GM18499 (cell line): ENCODE measurements at regions not wholly inside any gene's neighbourhood (a gene's known extent, or its start where the extent isn't known, plus 50 kb on each side); places are given as distances from the start of the nearest gene placed in this dataset.

Source experiments
- ATAC-seq: cut with Tn5 transposase; IDR thresholded peaks from one replicate; pipeline ENCODE4 v1.9.1; 2021; ENCODE audit warnings: moderate number of reproducible peaks; ENCODE audit not compliant: insufficient read depth, unreplicated experiment

DNA sequence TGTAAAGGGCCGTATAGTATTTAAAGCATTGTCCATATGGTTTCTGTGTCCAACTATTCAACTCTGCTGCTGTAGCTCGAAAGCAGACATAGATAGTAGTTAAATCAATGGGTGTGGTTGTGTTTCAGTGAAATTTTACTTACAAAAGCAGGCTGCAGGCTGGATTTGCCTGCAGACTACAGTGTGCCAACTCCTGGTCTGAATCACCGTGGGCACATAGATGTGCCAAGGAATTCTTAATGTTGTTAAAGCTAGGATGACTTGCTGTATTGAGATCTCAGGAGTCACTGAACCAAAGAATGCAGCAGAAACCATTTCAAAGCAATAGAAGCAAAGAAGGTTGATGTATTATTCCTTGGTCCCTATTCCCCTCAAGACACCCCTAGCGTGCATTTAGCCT lies 379.0 kb downstream of the STIM2 start:
- no peak for ATAC-seq

DNA sequence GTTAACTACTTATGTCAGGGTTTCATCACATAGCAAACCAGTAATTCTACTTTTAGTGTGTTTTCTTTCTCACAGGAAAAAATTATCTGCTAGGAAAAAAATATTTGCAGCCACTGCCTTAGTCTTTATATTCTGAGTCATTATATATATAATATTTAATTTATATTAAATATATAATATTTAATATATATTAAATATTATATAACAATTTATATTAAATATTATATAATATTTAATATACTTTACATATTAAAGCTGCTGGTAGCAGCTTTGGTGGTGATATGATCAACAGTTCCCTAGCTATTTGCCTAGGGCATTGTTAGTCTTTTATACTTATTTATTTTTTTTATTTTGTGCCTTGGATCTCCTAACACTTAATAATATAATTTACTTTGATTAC lies 381.6 kb downstream of the STIM2 start:
- ATAC-seq = no peak

GRCh38 chr4:27245216-27245615 lies 384.6 kb downstream of the STIM2 start:
- ATAC-seq = no peak

GRCh38 chr4:27248829-27249228 lies 388.2 kb downstream of the STIM2 start:
- no peak for ATAC-seq

DNA sequence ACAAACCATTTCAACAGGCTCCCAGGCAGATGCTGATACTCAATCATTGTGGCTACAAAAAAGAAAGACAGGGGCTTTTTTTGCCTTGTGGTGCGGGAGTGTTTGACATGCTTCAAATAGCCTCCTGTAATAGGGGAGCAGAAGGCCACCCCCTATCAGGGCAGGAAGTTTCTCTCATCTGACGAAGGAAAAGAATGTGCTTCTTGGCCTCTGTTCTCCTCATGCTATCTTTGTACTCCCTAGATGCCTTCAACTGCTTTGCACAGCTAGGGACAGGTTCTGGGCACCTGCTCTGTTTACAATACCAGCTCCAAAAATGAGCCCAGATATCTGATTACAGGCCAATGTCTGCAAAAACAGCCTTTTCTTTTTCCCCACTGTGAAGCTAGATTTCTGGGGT lies 391.1 kb downstream of the STIM2 start:
- ATAC-seq = no peak

DNA sequence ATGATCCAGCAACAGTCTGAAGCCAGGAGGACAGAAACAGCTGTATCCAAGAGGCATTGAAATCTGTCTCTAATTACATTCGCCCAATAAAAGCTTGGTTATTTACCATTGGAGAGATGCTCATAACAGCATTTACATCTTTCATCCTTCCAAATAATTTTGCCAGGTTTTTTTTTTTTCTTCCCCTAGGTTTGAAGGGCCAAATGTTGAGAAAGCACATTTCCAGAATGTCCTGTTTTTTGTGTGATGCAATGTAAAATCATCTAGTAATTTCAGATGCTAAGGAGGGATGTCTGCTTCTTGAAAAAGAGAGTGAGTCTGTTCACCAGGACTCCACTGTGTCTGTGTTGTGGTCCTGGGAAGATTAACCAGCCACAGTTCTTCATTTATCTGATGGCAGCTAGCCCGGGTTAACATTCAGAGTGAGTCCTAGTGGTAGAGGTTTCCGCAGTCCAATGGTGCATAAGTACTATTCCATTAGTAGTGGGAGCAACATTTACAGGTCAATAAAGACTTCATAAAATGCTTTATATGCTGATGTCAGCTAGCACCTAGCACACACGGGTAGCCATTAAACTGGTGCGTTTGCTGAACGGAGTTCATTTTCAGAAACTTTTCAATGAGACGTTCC lies 406.8 kb downstream of the STIM2 start:
- ATAC-seq = no peak

- ATAC-seq = no peak
Observed at GRCh38 chr4:27267970-27268355, 407.3 kb downstream of the STIM2 start.

DNA sequence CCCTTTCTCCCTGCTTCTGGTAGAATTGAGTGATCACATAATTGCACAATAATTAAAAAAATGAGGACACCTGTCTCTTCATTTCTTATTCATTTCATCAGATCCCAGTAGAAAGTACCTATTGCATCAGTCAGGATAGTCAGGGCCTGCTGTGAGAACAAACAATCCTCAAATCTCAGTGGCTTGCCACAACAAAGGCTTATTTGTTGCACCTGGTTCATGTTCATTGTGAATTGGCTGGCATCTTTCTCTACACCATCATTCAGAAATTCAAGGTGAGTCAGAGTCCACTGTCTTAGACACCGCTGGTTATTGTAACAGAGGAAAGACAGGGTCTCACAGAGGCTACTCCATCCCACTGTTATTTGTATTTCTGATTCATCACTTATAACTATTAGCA lies 409.8 kb downstream of the STIM2 start:
- no peak for ATAC-seq

GRCh38 chr4:27271555-27271954 lies 410.9 kb downstream of the STIM2 start:
- ATAC-seq = no peak

DNA sequence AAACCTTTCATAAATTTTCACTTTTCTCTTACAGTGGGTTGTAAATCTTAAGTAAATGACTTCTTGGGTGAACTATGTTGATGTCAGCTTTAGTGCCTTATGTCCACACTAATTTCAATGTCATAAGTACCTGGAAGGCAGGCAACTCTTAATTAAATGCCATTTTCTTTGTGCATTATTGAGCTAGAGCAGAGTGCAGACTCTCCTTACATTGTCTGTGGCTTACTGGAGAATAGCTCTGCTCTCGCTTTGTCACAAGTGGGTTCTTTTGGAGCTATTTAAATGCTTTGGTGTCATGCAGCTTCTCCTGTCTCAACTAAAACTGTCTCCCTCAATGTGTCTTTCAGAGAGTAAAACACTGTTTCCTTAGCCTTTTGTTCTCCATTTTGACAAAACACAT lies 411.6 kb downstream of the STIM2 start:
- ATAC-seq = no peak

DNA sequence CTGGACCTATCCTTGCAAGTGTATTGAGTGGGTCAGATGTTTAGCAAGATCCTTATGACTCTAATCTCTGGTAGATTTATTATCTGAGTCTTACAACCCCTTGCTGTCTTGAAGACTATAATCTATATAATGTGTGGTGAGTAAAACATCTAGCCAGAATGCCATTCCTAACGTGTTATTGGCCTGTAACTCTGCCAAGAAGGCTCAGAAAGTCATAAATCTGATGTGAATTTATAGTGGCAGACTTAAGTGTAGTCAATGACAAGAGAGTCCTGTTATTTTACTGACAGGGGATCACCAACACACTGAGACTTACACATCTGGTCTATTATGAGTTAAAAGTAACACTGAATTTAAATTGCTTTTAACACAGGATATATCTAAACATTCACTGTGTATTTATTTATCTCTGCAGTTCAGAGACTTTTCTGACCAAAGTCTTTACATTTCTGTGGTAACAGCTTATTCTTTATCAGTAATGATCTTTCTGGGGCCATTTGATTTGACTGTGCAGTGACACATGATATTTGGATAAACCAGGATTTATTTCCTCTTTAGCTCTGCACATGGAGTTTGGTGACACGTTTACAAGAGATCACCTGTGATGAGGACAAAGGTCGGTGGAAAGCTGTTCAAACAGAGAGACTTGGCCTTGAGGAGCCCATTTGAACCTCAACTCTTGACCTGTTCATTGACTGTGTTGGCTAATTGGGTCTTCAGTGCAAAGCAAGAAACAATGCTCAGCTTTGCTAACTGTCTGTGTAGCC lies 415.8 kb downstream of the STIM2 start:
- ATAC-seq = no peak

GRCh38 chr4:27278615-27279375 lies 418.2 kb downstream of the STIM2 start:
- no peak for ATAC-seq

DNA sequence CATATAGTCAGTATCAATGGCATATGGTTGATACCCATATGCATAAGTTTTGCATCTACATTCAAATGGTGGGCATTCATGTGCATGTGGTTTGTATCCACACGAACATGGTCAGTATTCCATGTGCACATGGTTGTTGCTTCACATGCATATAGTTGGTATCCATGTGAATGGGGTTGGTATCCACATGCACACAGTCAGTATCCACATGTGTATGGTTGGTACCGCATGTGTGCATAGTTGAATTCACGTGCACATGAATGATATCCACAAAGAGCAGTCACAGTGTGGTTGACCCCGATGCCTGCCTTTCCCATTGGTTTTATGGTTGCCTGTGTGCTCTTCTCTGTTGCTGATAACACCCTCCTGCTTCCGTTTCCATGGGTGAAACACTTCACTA lies 427.9 kb downstream of the STIM2 start:
- no peak for ATAC-seq

GRCh38 chr4:27289704-27290103 lies 429.1 kb downstream of the STIM2 start:
- ATAC-seq = no peak

- no peak for ATAC-seq
Observed at GRCh38 chr4:27293831-27294230, 433.2 kb downstream of the STIM2 start.

DNA sequence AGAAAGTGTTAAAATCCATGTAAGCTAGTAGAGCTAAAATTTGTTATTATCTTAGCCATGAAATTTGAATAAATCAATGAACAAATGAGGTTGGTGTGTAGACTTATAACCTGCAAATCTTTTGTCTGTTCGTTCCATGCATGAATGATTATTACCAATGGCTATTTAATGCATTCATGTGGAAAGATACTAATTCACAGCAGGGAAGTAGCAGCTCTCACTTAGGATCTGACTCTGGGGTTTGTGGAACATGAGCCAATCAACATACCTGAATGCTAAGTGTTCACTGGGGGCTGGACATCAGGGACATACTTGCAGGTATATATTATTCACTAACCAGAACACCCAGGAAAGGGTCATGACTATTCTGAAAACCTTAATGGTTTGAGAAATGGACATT lies 444.1 kb downstream of the STIM2 start:
- no peak for ATAC-seq

GRCh38 chr4:27305246-27305645 lies 444.6 kb downstream of the STIM2 start:
- no peak for ATAC-seq

DNA sequence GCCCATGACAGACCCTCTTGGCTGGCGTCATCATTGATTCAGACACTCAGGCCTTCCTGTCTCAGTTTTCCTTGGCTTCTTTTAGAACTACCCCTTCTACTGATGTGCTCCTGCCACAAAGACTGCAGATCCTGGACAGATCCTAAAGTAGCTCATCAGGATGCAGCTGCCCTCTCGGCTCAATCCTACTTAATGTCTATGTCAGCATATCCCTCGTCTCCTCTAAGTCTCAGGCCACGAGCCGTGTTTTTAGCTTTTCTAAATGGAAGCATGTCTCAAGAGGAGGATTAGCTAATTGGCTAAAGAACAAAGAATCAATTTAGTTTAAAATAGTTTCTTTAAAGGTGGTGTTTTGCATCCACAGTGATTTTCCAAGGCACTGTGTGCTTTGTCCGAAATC lies 447.7 kb downstream of the STIM2 start:
- ATAC-seq = no peak

DNA sequence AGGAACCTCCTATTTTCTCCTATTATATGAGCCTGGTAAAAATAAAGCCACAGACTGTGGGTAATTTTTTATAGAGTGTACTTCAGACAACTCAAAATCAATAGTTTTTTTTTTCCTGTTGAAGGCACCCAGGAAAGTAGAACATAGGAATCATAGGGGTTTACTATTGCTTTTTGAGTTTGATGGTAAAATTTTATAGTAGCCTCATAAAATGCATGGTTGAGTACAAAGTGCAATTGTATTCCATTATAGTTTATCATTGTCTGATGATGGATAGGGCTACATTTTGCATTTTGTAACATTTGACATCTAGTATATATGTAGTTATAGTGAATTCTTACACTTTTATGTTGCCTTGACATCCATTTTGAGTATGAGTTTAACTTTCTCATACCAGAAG lies 455.0 kb downstream of the STIM2 start:
- no peak for ATAC-seq

DNA sequence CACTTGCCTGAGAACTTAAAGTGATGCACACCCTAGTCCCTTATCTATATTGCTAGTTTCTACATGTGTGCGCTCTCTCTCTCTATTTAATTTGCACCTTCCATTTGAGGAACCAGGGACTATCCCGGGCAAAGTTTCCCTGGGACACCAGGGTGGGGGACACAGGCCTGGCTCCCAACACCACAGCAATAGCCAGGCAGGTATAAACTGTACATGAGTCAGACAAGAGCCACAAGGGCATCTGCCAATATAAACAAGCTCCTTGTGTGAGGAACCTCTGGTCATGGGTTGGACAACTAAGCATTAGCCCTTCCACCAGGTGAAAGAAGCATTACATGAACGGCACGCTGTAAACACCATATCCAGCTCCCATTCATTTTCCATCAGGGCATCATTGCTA lies 455.5 kb downstream of the STIM2 start:
- ATAC-seq = no peak

DNA sequence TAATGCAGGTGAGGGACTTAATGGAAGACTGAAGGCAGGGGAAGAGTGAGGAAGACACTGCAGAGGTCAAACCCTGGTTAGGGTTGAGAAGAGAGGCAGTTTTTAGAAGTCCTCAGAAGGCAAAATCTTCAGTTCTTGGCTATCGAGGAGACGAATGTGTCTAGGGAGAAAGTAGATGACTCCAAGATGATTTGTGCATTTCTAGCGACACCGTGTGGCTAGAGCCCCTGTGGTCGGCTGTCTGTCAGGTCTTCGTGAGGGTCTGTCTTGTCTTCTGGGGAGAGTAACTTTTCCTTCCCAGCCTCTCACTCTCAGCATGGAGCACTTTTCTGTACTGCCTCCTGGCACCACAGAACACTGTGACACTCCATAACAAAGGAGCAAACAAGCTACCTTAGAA lies 458.1 kb downstream of the STIM2 start:
- ATAC-seq = no peak

DNA sequence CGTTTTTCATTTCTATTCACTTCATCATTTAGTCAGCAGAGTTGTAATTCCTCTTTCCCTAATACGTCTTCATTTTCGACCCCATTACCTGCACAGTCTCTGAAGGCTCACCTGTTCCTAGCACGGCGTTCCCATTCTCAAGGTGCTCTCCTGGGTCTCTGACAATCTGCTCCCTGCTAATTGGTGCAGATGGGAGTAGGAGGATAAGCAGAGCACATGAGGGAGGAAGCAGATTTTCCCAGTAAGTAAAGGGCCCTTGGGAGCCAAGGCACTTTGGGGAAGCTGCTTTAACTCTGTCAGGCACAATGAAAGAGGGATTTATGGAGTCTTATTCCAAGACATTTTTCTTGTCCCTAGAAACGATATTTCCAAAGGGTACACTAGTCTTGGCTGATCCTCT lies 466.4 kb downstream of the STIM2 start:
- no peak for ATAC-seq
